NCI-H1048 (cell line): ENCODE measurements at regions not wholly inside any gene's neighbourhood (a gene's known extent, or its start where the extent isn't known, plus 50 kb on each side); places are given as distances from the start of the nearest gene placed in this dataset.

ENCODE experiments used
- DNase-seq: peaks from one replicate; lab custom pipeline; 2025; lab: John Stamatoyannopoulos, UW

DNA sequence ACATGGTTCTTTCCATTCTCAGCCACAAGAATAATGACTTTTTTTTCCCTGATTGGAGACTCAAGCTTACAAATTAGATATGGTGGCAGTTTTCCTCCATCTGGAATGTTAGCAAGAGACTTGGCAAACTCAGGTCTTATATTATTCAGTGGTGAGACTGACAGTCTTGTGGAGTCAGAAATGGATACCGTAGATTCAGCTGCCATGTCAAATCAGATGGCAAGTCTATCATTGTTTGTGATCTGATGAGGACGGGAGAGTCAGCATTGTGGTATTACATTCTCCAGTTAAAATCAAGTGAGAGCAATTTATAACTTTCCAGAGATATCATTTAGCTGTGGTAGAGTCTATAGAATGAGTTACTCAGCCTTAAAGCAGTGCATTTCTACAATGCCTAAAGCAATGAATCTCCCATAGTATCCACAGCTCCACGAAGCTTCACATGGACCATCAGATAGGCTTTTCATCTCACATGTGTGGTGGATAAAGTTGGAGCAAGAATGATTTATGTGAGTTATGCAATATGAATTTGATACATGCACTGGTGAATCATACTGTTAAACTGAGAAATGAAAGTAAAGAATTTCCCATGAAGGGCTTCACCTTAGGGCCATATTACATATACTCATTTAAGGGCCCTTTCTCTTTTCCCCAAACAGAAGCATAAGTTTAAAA is 430.6 kb downstream of the ZNF608 start:
- DNase-seq: no peak

DNA sequence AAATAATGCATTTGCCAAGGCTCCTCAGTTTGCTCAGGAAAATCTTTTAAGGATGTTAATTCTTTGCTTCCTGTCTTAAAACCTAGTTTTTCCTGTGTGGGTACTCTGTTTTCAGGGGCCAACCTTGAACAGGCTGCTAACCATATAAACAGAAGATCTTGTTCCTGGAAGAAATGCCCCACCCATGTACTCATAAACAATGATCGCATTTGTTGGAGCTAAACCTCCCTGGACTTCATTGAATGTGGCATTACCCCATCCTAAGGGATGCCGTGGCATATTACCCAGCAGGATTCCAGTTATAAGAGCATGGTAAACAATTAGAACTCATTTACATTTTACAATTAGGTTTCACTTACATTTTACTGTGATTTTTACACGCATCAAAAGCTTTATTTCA is 436.0 kb downstream of the ZNF608 start:
- DNase-seq: peak; percentile 29

DNA sequence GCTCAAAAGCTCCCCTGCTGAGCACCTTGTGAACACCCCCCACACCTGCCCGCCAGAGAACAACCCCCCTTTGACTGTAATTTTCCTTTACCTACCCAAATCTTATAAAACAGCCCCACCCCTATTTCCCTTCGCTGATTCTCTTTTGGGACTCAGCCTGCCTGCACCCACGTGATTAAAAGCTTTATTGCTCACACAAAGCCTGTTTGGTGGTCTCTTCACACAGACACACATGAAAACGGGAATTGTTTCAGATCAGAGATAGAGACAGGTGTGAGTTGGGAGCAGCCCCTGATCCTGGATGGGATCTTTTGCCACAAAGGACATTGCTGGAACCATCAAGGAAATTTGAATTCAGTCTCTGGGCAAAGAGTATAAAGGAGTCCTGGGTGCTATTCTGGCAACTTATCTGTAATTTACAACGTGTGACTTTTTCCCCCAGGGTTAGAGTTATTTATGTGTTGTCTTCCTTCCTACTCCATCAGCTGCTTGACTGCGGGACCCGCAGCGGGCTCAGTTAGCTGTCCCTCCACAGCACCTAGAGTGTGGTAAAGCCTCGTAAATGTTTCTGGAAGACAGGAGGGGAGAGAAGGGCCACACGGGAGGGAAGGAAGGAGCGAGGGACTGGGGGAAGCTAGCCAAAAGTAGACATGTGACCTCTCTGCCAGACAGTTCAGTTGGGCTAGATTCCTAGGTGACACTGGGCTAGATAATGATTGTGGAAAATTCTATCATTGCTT is 437.0 kb downstream of the ZNF608 start:
- DNase-seq: no peak

DNA sequence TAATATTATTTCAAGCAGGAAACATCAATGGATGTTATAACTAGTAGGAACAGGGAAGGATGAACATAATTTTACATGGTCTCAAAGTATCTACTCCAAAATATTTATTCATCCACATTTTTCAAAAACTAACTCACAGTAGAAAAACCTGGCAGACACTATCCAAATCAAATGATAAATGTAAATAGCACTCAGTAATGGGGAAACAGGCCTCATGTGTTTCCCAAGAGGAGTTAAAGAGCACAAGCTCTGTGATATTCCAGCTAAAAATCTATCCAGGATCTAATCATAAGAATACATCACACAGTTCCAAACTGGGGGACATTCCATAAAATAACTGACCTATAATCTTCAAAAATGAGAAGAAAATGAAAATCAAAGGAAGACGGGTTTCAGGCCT is 443.1 kb downstream of the ZNF608 start:
- no peak for DNase-seq

DNA sequence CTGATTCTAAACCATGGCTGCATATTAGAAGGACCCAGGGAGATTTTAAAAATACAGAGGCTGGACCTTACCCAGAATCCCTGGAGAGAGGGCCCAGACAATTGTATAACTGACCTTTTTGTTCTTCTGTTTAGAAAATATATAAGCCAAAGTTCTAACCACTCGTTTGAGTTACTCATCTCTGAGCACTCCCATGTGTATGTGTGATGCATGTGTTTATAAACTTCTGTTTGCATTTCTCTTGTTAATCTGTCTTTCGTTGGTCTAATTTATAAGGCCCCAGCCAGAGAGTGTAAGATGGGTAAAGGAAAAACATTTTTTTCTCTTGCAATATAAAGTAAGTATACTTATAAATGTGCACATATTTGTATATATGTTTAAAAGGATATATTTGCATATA is 443.9 kb downstream of the ZNF608 start:
- no peak for DNase-seq

DNA sequence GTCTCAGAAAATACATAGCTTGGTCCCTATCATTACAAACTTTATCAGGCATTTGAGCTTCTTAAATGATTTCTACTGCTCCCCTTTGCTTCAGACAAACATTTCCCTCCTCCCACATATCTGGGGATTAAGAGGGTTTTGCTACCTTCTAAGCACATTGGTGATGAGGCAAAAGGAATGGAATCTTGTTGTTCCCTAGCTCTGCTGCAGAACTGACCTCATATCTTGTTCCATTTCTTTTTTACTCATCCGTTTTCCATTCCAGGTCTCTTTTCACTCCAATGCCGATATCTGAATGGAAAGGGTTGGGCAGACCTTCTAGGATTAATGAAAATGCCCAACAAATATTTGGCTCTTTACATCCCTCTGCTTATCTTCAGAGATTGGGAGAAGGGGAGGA is 444.6 kb downstream of the ZNF608 start:
- no peak for DNase-seq

DNA sequence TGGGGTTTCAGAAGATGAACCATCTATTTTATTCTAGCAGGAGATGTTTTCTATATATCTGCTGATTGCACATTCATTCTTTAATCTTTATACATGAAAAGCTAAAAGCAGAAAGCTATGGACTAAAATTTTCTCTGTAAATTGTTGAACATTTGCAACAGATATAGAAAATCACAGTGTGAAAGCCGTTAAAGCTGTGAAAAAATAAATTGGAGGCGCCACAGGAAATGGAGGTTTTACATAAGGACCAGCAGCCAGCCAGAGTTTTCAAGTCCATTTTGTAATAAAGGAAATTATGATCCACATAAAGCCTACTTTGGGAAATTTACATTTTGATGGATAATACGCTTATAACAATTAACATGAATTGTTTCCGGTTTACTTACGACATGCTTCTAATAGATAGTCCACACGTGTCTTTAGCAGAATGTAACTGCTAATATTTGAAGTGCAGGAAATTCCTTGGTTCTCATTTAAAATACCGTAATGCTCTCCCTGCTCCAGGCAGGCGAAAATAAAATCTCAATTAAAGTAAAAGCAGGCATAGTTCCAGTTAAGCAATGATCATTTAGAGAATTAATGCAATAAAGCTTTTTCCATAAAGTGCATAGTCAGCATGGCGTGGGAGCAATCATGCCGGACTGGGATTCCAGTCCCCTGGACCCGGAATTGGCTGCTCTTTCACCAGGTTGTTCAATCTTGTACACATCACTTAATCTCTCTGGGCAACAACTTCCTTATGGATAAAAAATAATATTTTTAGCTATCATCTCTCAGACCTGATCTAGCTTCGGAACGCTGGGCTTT is 445.4 kb downstream of the ZNF608 start:
- DNase-seq: no peak

DNA sequence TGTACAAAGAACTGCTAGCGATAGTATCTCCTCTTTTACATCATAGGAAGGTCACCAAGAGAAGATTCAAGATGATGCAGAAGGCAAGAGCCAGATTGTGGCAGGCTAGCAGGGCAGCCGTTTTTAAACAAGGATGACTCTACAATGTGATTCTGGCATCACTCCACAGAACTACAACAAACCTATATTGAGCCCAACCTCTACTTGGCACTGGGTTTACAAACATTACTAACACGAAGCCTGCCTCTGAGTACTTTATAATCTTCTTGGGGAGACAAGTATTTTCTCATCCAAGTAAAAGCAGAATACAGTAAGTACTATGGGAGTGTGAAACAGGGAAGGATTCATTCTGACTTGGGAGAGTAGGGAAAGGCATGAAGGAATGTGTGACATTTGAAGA is 448.6 kb downstream of the ZNF608 start:
- no peak for DNase-seq

DNA sequence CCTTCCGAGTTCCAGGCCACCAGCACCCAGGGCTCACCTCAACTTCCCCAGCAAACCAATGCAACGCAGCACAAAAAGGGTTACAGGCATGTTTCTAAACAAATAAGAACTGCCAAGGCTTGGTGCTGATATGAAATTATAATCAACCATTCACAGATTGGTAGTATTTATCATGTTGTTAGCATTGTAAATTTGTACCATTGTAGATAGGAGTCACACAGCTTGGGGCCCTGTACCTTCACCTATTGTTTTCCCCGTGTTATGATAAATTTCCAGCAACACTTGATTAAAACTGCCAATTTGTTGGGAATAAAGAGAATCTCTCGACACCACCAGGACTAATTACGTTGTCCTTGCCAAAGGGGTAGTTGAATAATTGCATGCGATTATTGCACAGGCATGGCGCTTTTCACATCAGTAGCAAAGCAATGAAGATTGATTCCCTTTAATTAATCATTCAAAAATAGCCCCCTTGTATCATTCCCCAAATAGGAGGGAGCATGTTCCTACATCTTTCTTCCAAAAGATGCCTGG is 454.1 kb downstream of the ZNF608 start:
- no peak for DNase-seq

DNA sequence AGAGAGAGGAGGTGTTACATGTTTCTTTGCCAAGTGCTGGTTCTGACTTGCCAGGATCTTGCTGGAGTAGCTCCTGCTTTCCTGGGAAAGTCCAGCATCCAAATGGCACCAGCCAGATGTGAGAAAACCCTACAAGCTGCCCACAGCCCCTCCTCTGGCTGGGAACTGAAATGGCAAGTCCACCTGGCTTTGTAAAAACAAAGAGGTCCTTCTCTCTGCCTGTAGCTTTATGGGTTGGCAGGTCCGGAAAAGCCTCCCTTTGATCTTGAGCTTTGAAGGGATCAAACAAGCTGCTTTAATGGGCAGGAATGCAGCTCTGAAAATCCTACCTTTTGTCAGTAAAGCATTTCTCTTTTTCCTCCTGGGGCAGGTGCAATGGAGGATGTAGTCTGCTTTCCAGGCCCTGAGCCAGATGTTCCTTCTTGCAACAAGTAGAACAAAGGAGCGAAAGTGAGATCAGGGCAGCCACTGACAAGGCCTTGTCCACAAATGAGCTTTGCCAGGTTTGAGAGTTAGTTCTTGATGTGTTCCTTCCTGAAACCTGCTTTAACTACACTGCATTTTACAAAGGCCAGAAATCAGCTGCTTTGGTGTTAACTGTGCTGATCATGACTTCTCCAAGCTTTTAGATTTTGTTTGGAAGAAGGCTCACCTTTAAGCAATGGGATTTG is 456.7 kb downstream of the ZNF608 start:
- no peak for DNase-seq

DNA sequence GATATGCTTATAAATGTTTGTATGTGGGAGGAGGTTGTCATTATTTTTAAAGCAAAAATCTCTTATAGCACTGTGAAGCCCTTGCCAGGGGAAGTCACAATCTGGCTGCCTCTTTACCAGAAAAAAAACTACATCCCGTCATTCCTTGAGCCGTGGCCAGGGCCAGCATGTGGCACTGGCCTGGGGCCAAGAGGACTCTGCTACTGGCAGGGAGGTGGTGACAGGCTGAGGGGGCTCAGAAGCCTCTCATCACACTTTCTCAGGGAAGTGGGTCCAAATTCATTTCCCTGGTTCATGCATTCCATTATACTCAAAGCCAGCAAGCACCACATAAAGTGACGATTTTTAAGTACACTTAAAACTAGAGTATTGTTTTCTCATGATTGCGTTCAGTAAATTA is 457.3 kb downstream of the ZNF608 start:
- DNase-seq: no peak

DNA sequence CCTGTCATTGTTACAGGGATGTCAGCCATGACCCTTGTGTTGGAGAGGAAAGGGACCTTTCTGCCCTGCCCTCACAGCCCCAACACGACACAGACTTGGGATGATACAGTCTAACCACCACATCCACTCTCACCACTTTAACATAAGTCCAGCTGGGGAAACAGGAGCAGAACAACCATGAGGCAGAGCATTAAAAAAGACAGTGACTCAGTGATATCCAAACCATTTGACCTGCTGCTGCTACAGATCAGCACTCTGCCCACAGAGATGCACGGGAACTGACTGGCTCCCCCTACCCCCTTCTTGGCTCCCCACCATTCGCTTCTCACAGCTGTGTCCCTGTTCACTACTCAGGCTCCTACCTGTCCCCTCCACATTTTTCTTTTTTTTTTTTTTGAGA is 458.6 kb downstream of the ZNF608 start:
- no peak for DNase-seq

DNA sequence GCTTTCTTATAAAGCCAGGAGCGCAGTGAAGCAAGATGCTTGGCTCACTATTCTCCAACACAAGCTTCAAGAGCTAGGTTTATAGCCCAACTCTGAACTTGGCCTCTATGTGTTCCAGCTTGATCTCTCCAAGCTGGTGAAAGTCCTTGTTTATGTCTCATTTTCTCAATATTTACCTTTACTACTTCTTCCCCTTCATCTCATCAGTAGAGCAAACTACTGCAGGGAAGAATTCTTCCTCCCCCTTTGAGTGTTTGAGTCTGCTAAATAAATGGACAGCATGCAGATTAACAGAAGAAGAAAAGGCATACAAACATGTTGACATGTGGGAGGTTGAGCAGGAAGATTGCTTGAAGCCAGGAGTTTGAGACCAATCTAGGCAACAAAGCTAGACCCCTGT is 460.7 kb downstream of the ZNF608 start:
- DNase-seq: no peak

DNA sequence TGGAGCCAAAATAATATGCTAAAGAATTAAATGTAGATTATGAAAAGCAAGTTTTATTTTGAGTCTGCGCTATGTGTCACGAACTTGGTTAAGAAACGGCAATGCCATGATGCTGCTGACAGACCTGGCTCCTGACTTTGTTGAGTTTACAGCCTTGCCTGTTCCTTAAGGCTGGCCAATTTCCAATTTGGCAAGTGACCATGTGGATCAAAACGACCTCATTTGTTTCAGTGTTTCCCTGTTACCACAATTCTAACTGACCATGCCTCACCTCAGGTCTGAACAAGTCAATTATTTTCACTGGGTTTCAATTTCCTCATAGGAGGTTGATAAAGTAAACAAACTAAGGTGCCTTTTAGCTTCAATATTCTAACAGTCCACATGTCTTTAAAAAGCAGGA is 461.4 kb downstream of the ZNF608 start:
- no peak for DNase-seq

DNA sequence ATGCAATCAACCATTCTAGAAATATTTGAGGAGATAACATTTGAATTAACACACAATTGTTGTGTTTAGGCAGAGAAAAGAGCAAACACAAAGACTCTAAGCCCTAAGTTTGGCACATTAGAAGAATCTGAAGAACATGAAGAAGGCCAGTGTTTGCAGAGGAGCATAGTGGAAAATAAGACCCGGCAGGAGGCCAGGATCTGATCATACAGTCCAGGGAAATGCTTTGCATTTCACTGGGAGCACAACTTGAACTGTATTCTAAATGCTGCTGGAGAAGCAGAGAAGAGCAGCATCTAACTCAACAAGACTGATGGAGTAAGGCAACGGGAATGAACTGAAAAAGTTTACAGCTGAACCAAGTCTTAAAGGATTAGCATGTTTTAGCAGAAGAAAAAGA is 463.4 kb downstream of the ZNF608 start:
- DNase-seq: no peak

DNA sequence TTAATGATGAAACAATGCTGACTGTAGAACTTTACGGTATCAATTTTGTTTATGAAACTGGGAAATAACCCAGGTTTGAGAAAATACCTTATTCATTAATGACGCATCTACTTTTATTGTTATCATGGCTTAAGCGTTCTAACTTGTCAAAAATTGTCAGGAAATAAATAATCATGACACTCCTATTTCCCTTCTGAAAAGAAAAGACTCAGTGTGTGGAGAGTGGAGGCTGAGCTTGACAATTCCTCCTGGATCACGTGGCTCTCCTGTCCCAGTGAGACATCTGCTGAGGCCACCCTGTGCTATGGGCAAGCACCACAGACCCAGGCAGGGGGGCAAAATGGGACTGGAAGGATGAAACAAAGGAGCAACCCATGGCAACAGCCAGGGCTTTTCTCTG is 466.4 kb downstream of the ZNF608 start:
- no peak for DNase-seq

DNA sequence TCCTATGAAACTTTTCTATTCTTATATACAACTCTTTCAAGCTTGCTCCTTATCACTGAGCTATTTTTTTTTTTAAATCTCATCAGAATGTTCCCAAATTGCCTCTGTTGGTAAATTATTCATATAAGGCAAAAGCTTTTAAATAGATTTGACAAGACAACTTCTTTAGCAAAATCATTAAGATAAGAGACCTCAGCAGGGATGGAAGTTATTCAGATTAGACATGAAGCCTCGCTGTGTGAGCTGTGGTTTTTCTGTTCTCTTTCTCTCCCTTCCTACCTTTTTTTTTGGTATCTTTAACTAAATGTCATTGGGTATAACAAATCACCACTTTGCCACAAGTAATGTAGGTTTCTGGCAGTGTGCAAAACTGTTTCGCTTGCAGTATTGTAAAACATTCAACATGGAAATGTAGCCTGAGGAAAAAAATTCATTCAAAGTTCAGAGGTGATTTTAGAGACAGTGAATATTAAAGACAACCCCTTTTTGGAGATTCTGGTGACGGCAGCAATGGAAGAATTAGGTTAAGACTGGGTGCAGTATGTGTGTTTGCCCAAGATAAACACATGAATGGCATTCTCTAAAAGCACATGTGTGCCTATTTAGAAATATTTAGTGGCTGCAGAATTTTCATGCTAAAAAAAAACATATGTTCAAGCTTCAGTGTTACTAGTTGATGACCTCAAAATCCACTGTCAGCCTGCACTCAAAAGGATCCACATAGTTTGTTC is 467.1 kb downstream of the ZNF608 start:
- DNase-seq: no peak

DNA sequence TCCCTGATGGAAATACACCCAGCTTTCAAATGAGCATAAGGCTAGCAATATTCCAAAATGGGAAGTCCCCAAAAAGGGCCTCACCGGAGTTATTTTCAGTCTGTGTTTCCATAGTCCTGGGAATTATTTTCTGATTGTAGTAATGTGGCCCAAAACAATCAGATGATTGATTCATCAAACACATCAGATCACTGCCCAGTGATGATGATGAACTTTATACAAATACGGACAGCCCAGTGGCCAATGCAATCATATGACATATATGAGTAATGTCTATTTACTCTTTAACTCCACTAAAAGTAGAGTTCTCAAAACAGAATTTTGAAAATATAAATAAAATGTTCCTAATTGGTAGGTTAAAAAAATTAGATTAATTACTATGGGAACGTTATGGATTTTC is 467.8 kb downstream of the ZNF608 start:
- no peak for DNase-seq

DNA sequence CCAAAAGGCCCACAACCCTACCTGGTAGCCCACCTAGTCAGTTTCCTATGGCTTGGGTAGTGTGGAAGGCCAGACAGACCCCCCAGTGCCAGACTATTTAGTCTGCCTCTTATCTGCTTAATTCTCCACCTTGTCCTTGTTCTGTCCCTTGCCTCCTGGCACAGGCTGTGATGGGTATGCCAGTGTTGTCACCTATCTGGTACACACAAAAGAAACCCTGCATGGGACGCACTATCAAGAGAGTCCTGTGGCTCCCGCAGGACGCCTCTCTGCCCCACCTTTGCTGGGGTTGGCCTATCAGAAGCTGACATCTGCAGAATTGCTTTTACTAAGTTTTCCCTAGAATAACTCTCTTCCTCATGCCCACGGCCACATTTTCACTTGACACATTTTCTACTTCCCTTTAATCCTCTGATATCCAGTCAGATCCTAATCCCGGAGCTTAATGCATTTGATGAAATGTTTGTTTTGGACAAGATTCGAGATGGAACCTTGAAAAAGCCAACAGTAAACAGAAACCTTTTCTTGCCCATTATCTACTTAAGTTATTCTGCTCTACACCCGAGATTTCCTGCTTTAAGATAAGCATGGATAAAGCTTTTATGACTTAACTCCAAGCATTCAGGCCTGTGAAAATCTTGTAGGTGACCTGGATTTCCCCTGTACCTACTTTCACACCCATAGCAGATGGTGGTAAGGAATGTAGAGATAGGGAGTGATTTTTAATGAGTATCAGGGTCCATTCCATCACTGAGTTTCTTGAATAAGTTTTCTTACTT is 468.5 kb downstream of the ZNF608 start:
- DNase-seq: no peak

DNA sequence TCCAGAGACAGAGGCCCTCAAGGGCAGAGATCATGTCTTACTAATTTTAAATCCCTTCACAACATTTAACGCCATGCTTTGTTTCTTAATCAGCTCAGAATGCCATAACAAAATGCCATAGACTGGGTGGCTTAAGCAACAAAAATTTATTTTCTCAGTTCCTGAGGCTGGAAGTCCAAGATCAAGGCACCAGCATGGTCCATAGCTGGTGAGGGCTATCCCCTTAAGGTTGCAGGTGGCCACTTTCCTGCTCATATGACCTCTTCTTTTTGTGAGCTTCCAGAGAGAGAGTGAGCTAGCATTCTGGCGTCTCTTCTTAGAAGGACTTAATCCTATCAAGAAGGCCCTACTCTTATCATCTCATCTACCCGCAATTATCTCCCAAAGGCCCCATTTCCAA is 470.3 kb downstream of the ZNF608 start:
- no peak for DNase-seq

DNA sequence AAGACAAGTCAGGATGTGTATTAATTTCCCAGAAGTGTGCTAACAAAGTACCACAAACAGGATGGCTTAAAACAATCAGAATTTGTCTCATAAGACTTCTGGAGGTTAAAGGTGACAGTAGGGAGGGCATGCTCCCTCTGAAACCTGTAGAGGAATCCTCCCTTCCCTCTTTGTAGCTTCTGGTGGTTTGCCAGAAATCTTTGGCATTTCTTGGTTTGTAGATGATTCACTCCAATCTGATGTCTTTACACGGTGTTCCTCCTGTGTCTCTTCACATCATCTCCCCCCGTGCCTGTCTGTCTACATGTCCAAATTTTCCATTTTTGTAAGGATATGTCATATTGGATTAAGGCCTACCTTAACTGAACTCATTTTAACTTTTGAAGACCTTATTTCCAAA is 471.5 kb downstream of the ZNF608 start:
- DNase-seq: no peak
